GM12891 (cell line): ENCODE measurements at regions not wholly inside any gene's neighbourhood (a gene's known extent, or its start where the extent isn't known, plus 50 kb on each side); places are given as distances from the start of the nearest gene placed in this dataset.

Experiments used
- PAX5 ChIP-seq: IDR thresholded peaks from 2 replicates; pipeline ENCODE4 v1.6.1; 2011; ENCODE audit warnings: low read length, moderate library complexity, mild to moderate bottlenecking; ENCODE audit not compliant: insufficient read depth, severe bottlenecking
- POLR2A ChIP-seq: IDR thresholded peaks from 2 replicates; pipeline ENCODE4 v1.6.1; 2011; ENCODE audit warnings: low read depth, low read length, control low read depth
- POLR2AphosphoS5 ChIP-seq: IDR thresholded peaks from 2 replicates; pipeline ENCODE4 v1.6.1; 2011; ENCODE audit warnings: low read depth, low read length, control low read depth
- SPI1 ChIP-seq: IDR thresholded peaks from 2 replicates; pipeline ENCODE4 v1.6.1; 2011; ENCODE audit warnings: low read depth, low read length, control low read depth
- TAF1 ChIP-seq: IDR thresholded peaks from 2 replicates; pipeline ENCODE4 v1.6.1; 2011; ENCODE audit warnings: low read depth, low read length, control low read depth

- TF ChIP-seq POLR2AphosphoS5 (no peak), POLR2A (no peak), PAX5 (no peak), SPI1 (no peak), TAF1 (no peak)
Measured at GRCh38 chr6:103507052-103507451, 1352.7 kb downstream of the HACE1 start.
